Breast epithelium (tissue), 3 donors: ENCODE measurements at regions not wholly inside any gene's neighbourhood (a gene's known extent, or its start where the extent isn't known, plus 50 kb on each side); places are given as distances from the start of the nearest gene placed in this dataset.

ENCODE experiments used
- CTCF ChIP-seq, 3 donors: fragments of 450-650 bp; IDR thresholded peaks; one replicate each; pipeline ENCODE4 v1.5.1; 2016 to 2017; ENCODE audit warnings: antibody characterized with exemption in 3 of 3, mild to moderate bottlenecking in 3 of 3, moderate library complexity in 3 of 3
- POLR2AphosphoS5 ChIP-seq, 3 donors: sonication (generic); formaldehyde crosslinking; IDR thresholded peaks; one replicate each; pipeline ENCODE4 v1.6.1; 2017; ENCODE audit warnings: antibody characterized with exemption in 3 of 3

- TF ChIP-seq CTCF (IDR thresholded peaks at IDR 0.05), result no peak
- no peak for TF ChIP-seq POLR2AphosphoS5 (IDR thresholded peaks at IDR 0.05)
Observed at GRCh38 chr5:68669864-68670575, 423.8 kb upstream of the SLC30A5 start.
